PC-3 (cell line): ENCODE measurements at regions not wholly inside any gene's neighbourhood (a gene's known extent, or its start where the extent isn't known, plus 50 kb on each side); places are given as distances from the start of the nearest gene placed in this dataset.

Experiments used
- CTCF ChIP-seq: fragments of 300-600 bp; sonication (generic); conservative IDR thresholded peaks from 2 replicates; pipeline ENCODE4 v1.5.1; 2017; ENCODE audit warnings: antibody characterized with exemption, low read depth, mild to moderate bottlenecking, low read length
- EZH2 ChIP-seq: fragments of 300-600 bp; sonication (generic); IDR thresholded peaks from one replicate; pipeline ENCODE4 v1.6.1; 2017; ENCODE audit warnings: antibody characterized with exemption, mild to moderate bottlenecking, low read length; ENCODE audit not compliant: unreplicated experiment
- EZH2phosphoT487 ChIP-seq: fragments of 300-600 bp; sonication (generic); IDR thresholded peaks from 2 replicates; pipeline ENCODE4 v1.6.1; 2018; ENCODE audit warnings: mild to moderate bottlenecking, antibody characterized with exemption, low read length, borderline replicate concordance

- TF ChIP-seq CTCF (no peak), EZH2 (no peak), EZH2phosphoT487 (no peak)
Measured at GRCh38 chr2:8215982-8216381, 465.9 kb upstream of the ID2 start.
